NCI-H187 treated with DMSO at 0.1 percent for 48 hours (cell line): ENCODE measurements at regions not wholly inside any gene's neighbourhood (a gene's known extent, or its start where the extent isn't known, plus 50 kb on each side); places are given as distances from the start of the nearest gene placed in this dataset.

Source experiments
- DNase-seq: peaks from one replicate; lab custom pipeline; 2025; lab: John Stamatoyannopoulos, UW

DNA sequence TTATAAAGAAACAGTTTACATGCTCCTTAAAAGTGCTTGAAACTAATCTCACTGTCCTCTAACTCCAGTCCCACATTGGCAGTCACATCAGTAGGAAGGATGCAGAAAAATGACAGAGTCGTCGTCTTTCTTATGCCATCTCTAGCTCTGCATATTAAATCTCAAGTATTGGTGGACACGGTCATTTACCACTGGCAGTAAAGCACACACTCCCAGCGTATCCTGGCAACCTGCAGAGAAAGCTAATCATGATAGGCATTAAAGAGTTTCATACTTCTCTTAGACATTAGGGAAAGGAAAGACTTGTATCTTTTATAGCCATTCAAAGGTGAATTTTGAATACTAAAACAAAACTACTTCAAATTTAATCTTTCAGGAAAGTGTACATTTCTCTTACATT, 202.0 kb upstream of the COBL start:
- DNase-seq, result no peak

DNA sequence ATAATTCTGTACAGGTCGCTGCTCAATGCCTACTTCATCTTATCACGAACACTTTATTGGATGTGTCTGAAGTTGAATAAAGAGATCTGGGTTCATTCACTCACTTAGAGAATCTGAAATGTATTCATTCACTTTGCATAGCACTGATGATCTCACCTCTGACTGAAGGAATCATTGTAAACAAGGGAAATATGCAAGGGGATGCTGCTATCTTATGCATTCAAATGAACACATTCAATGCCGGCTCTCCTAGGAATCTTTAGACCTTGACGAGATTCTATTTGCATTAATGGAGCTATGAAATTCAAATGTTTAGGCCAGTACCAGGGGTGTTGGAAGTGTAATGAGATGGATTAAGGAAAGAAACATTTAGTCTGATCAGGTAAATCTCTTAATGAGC, 200.6 kb upstream of the COBL start:
- DNase-seq, result no peak

DNA sequence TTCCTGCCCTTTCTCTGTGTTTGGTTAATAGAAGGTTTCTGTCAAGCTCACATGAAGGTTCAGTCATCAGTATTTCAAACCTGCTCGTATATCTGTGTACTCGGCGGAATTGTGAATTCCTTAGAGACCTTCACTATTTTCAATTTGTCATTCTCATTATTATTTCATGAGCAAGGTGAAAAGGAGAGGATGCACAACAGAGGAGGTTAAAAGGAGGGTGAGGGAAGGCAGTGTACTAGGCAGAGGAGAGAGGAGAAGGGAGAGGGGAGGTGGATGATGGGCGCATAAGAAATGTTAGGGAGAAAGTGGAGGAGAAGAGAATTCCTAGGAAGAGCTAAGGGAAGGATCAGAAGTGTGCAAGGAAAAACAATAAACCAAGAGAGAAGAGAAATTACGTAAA, 185.0 kb upstream of the COBL start:
- DNase-seq, result no peak

DNA sequence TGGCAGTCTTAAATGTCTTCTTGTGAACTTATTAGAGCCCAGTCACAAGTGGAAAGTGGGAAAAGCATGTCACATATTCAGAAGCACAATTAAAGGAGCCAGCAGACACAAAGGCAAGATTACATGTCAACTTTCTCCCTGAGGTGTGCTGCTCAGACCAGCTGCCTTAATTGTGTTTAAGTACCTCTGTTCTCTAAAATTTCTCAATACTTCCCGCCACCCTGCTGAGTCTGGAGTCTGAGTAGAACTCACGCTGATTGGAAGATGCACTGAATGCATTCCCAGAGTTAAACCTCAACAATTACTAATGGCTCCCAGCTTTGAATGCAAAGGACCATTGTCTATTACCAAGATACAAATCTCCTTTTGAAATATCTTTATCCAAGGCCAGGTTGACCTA, 166.4 kb upstream of the COBL start:
- no peak for DNase-seq

DNA sequence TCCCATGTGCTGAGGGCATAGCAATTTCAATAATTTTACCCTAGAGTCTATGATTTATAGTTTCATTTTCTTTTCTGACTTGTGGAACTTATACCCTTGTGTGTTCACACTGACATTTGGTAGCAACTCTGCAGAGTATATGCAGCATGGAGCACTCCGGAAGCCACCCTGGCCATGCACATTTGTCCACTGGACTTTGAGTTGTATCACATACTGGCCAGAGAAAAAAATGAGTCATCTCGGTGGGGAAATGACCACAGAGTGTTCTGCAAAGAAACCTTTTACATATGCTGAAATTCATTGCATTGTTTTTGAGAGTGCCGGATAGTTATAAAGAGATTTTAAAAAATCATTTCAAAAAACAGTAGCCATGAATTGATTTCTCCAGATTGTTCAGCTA, 164.8 kb upstream of the COBL start:
- no peak for DNase-seq

DNA sequence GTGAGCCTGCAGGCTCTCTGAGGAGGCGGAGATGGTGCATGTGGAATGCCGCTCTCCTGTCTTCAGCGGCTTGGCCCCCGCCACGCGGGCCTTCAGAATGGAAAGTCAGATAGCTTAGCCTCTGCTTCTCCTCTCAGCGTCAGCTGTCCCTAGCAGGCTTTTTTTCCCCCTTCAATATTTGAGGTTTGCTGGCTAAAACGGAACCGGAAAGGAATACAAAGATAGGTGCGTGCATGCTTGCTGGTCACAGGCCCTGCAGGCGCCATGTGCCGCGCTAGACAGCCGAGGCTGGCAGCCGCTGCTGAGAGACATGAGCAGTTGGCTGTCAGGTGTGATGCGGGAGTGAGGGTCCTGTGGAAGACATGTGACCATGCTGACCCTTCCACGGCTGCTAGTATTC, 161.2 kb upstream of the COBL start:
- no peak for DNase-seq

DNA sequence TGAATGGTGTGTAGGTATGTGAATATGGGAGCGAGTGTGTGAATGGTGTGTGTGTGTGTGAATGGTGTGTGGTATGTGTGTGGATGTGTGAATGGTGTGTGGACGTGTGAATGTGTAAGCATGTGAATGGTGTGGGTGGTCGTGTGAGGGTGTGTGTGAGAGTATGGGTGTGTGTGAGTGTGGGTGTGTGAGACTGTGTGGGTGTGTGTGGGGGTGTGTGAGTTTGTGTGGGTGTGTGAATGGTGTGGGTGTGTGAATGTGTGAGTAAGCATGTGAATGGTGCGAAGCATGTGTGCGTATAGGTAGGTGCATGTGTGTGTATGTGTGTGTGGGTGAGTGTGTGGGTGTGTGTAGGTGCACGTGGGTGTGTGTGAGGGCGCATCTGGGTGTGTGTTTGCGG, 160.7 kb upstream of the COBL start:
- no peak for DNase-seq

DNA sequence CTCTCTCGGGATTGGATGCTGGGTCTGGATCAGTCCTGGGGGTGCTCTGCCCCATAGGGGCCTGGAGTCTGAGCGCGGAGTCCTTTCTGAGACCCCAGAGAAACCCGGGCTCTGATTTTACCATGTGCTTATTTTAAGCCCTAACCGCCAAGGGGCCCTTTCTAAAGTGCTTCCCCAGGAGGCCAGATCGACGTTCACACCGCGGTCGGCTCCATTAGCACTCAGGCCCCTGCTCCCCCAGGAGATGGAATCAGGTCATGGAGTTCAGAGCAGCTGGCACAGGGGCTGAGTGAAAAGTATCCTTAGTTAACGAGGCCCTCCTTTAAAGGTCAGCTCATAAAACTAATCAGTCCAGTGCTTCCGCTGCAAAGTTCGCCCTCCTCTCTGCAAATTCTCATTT, 159.4 kb upstream of the COBL start:
- DNase-seq, result no peak

DNA sequence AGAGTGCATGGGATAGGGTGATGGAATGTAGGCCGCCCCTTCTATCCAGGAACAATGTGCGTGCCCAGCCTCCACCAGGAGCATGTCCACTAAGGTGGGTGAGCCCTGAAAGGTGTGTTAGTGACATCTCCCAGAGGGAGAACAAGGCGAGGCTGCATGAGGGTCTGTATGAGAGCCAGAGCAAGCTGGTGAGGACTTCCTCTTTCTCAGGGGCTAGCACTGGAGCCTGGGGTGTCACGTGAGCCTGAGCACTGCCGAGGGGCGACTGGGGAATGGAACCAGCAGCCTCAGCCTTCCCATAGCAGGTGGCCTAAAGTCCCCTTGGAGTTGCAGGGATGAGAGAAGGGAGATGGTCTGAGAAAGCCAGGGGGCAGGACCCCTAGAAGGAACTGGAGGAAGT, 156.3 kb upstream of the COBL start:
- DNase-seq, result no peak

DNA sequence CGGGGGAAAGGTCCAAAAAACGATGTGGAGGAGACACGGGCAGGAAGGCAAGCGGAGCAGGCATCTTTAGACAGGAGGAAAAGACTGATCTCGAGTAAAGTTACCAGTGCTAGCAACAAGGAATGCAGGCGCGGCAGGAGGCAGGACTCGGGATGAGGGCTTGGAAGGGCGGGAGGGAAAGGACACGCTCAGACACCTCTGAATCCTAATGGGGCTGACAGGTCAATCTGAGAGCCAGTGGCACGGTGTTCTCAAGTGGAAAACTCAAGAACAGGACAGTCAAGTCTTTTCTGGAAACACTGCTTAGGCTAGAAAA, 155.3 kb upstream of the COBL start:
- no peak for DNase-seq

DNA sequence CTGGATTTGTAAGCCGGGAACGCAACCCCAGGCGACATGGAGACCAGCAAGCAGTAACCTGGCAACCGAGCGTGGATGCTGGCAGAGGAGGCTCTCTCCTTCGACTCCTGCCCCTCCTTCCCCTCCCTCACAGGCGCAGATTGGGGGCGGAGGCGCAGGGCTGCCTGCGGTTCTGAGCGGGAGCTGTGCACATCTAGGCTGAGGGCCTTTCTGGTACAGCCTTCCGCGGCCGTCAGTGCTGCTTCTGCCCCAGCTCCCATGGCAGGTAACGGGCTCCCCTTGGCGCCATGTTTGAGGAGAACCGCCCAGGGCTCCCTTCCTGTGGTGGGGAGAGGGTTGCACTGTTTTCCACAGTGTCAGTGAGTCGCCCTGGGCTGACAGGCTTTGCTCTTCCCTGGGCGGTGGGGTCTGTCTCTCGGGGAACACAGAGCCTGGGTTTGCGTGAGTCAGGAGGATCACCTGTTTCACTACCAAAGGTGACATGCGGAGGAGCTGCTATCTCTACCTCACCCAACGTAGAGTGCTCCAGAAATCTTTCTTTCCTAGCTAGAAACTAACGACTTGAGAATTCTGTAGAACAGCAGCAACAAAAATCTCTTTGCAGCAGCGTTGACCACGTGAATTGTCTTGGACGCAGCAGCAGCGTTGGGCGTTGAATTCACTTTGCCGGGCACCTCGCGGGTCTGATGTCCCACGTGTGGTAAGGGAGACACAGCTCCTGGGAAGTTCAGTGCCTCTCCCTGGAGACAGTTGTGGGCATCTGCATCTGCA, 154.8 kb upstream of the COBL start:
- no peak for DNase-seq

DNA sequence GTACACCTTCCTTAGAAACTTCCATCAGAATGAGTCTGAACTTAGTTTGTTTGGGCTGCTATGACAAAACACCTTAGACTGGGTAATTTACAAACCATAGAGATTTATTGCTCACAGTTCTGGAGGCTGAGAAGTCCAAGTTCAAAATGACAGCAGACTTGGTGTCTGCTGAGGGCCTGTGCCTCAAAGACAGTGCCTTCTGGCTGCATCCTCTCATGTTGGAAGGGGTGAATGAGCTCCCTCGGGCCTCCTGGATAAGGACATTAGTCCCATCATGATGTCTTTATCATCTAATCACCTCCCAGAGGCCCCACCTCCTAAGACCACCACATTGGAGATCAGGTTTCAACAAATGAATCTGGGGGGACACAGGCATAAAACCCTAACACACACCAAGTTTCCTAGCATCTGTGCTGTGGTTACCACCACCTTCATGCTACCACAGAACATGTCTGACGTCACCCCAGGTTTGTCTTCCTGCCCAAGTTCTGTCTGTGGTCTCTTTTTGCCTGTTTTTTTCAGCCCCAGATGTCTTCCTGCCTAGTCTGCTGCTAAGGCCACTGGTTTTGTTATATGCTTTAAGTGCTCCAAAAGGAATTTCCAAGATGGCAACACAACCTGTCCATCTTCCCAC, 150.9 kb upstream of the COBL start:
- no peak for DNase-seq

DNA sequence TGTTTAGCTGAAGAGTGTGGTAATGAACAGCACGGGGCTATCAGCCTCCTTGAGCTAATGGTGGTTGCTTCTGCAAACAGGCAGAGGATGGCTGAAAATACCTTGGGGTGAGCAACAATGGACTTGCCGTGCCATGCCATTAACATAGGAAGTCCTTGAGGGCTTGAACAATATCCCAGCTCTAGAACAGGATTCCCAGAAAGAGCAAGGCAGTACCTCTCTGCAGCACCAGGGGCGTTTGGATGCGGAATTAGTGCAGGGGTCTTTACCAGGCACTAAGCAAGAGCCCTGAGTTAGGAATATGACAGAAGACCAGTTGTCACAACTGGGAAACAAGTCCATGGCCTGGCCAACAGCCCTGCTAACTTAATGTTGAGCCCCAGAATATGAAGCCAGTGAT, 143.2 kb upstream of the COBL start:
- DNase-seq, result no peak

DNA sequence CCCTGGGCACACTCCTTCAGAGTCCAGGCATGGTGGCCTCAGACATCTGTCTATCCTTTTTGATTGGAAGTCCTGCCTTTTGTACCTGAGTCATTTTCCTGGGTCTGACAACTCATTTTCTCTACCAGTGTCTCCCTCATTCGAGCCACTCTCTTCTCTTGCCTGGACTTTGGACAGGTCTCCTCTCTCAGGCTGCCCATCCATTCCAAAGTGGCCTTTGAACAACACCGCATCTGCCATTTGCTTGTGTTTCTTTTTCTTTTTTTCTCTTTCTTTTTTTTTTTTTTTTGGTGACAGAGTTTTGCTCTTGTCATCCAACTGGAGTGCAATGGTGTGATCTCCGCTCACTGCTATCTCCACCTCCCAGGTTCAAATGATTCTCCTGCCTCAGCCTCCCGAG, 142.1 kb upstream of the COBL start:
- DNase-seq, result no peak

DNA sequence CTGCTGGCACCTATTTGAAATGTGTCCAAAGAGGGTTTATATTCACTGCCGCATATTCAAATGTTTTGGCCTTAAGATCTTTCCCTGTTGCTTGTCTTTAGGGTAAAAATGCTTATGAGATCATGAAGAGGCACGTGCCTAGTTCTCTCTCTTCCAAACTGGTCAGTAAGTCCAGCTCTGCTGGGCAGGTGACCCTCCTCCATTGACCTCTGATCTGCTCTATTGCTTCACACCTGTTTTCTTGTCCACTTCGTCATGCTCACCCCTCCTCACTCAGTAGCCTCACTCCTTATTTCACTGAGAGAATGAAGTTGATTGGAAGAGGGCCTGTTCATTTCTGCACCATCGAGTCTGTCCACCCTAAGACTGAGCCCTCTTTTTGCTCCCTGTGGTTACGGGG, 140.5 kb upstream of the COBL start:
- DNase-seq, result no peak

DNA sequence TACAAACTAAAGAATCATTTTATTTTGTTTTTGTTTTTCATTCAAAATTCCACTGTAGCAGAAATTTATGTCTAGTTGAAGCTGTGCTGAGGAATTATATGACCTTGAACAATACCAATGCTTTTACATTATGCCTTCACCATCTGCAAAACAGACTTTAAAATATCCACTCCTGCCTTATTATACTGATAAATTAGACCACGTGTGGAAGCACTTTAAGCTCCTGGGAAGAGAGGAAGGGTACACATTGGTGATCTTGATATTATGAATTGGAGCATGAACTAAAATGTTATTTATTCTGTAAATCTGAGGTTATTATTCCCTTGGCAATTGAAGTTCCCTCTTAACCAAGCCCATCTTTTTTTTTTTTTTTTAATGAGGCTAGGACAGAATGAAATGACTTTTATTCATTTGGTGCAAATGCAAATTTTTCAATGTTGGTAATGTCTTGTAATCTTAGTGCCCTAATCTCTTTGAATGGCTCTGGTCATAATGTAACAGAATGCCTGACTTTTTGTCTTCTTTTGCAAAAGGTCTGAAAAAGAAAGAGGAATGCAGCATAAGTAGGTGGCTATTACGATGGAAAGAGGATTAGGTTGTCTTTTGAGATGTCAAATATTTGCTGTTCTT, 139.9 kb upstream of the COBL start:
- DNase-seq, result no peak

DNA sequence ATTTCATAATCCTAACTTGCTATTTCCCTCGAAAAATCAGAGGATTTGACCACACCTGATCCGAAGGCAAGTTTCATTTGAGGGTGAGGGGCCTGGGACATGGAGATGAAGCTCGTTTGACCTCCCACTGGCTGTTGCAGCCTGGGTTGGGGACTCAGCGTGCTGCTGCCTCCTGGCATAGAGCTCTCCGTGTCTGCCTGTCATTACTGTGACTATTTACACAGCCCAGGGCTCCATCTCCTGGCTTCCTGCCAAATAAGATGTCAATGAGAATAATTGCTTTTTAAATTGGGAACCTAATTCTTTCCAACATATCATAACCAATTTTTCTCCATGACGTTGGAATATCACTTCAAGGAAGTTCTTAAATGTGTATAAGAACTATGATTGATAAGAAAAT, 139.3 kb upstream of the COBL start:
- DNase-seq, result no peak

DNA sequence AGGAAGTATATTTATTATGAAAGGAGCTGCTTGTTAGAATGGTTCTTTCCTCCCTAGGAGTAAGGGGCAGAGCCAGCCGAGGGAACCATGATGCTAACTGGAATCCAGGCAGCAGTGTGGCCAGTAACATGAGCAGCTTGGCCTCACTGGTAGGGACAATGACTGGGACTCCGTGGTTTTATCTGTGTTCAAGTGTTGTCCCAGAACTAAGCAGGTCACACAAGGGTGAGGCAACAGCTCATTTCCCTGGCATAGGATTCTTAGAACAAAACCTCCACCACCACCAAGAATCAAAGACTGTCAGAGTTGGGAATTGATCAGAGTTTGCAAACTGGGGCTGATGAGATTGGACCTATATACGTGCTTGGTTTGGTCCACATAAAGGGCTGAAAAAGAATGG, 138.9 kb upstream of the COBL start:
- DNase-seq, result no peak

DNA sequence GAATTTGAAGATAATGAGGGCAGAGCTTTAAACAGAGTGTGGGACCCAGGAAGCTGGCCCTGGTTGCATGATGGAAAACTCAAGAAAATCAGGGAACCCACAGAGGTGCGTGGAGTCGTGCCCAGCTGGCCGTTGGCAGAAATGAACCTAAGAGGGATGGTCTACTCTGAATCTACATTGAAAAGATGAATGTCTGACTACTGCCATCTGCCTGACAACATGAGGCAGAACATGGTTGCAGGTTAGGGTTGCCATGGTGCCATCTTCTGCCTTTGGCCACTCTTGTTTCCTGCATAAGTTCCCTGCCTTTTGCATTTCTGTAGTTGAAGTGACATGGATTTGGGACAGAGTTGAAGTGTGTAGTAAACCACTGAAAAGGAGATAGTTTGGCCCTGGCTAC, 138.5 kb upstream of the COBL start:
- DNase-seq, result no peak

DNA sequence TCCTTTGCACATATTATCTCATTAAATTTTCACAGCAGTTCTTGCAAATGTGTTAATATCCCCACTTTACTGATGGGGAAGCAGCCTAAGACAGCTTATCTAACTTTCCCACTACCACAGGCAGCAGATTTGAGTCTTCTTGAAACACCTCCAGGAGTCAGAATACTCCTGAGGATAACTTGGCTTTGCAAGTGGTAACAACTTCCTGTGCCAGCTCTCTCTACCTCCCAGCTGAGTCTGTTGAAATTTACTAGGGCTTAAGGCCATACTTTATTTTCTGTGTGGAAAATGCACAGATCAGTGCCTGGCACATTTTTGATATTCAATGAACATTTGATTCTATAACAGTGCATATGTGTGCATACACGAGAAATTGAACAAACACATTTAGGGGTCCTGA, 136.1 kb upstream of the COBL start:
- DNase-seq, result no peak

DNA sequence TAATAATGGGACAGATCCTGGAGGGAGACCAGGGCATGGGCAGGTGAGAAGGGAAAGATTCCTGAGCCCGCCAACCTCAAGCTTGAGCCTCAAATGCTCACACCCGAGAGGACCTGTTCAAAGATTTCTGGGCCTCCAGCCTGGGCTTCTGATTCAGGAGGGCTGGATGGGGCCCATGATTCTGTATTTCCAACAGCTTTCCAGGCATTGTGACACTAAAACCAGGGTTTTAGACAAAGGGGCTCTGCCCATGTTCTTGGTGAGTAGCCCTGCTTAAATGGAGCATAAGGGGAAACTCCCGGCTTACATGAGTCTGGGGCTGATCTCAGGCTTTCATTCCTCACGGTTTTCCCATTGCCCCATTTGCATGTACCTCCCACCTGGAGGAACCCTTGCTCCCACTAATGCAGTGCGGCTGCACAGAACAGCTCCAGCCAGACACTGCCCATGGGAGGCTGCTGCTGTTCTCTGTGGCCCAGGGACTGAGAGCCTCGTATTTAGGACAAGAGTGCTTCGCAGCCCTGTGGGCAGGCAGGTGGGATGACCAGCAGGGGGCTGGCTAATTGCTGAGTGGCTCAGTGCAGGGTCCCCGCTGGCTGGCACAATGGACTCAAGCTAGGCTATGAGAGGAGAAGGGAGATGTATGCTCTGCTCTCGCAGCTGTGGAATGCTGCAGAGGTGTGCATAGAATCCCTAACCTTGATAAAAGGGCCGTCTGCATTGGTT, 135.3 kb upstream of the COBL start:
- no peak for DNase-seq

DNA sequence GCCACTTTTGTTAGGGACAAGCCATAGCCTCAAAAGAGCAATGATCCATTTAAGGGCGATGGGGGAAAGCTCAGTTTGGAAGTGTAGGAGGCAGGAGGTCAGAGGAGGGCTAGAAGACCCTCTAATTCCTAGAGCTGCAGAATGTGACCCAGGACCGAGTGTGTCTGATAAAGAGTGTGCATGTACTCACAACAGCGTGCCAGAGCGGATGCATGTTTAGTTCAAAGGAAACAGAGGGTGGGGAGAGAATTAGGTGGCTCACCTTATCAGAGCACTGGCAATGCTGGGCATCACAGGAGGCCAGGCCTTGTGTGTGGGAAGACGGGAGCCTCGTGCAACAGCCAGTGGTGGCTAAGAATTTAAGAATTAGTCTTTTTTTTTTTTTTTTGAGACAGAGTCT, 133.9 kb upstream of the COBL start:
- no peak for DNase-seq

DNA sequence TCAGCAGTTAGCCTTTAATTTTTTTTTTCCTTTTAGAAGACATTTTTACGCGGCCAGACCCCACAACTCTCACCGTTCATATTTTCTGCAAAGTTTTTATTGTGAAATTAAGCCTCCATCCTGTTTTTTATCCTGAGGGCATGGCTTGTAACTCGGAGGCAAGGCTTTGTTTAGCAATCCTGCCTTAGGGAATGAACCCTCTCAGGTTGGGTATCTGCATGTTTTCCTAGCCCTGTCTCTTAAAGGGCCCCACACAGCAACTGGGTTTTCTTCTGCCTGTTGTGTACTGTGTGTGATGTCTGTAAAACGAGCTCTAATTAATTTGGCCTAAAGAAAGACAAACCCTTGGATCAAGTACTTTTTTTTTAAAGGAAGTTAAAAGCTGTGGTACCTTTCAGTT, 130.2 kb upstream of the COBL start:
- DNase-seq, result no peak
